CD14-positive monocyte (primary cell): ENCODE measurements at regions not wholly inside any gene's neighbourhood (a gene's known extent, or its start where the extent isn't known, plus 50 kb on each side); places are given as distances from the start of the nearest gene placed in this dataset.

ENCODE experiments used
- DNase-seq, 3 donors: peaks; one replicate each; pipeline ENCODE4 v3.0.0-alpha.2; 2011 to 2022
- H2AFZ ChIP-seq: 2 replicates; pipeline ENCODE4 v1.6.0; 2012; ENCODE audit warnings: mild to moderate bottlenecking, low read depth, low read length, inconsistent platforms; ENCODE audit not compliant: insufficient read depth, poor library complexity, severe bottlenecking
- H3K27ac ChIP-seq, 2 donors: 1 replicate in 1 of 2; 2 replicates in 1 of 2; pipeline ENCODE4 v1.5.1; 2012 to 2013; ENCODE audit warnings: low read length in 2 of 2, control low read depth in 1 of 2, inconsistent platforms in 1 of 2, low read depth in 1 of 2, mild to moderate bottlenecking in 1 of 2
- H3K27me3 ChIP-seq, 2 donors: one replicate each; pipeline versions ENCODE4 v1.6.0 to v1.6.1; 2011 to 2013; ENCODE audit warnings: low read length in 2 of 2; ENCODE audit not compliant: control insufficient read depth in 2 of 2, insufficient read depth in 2 of 2
- H3K36me3 ChIP-seq, 2 donors: replicated peaks in 1 of 2; 1 replicate in 1 of 2; 2 replicates in 1 of 2; pipeline versions ENCODE4 v1.5.1 to v1.6.1; 2012 to 2013; ENCODE audit warnings: low read length in 2 of 2, control low read depth in 1 of 2, inconsistent platforms in 1 of 2, mild to moderate bottlenecking in 1 of 2; ENCODE audit not compliant: insufficient read depth in 2 of 2, control insufficient read depth in 1 of 2
- H3K4me1 ChIP-seq, 2 donors: 1 replicate in 1 of 2; 2 replicates in 1 of 2; pipeline versions ENCODE4 v1.5.1 to v1.6.1; 2012 to 2013; ENCODE audit warnings: low read length in 2 of 2, control low read depth in 1 of 2, inconsistent platforms in 1 of 2, mild to moderate bottlenecking in 1 of 2, moderate library complexity in 1 of 2; ENCODE audit not compliant: insufficient read depth in 2 of 2, control insufficient read depth in 1 of 2
- H3K4me2 ChIP-seq: replicated peaks from 2 replicates; pipeline ENCODE3; 2012; ENCODE audit warnings: low read length, moderate library complexity, mild to moderate bottlenecking; ENCODE audit not compliant: poor library complexity, severe bottlenecking; ENCODE audit errors: extremely low read depth
- H3K4me3 ChIP-seq, 3 experiments: fragments of 200-600 bp in 1 of 3; sonication (generic) in 1 of 3; replicated peaks in 1 of 3; 1 replicate in 2 of 3; 2 replicates in 1 of 3; pipeline ENCODE4 v1.5.1; 2011 to 2013; ENCODE audit warnings: low read length in 3 of 3, mild to moderate bottlenecking in 3 of 3, control low read depth in 2 of 3, low read depth in 2 of 3, inconsistent platforms in 1 of 3, moderate library complexity in 1 of 3
- H3K79me2 ChIP-seq: 2 replicates; pipeline ENCODE4 v1.6.0; 2012; ENCODE audit warnings: mild to moderate bottlenecking, control low read depth, inconsistent platforms, low read length, moderate library complexity; ENCODE audit not compliant: insufficient read depth
- H3K9ac ChIP-seq: 2 replicates; pipeline ENCODE4 v1.6.0; 2017; ENCODE audit warnings: low read length, mild to moderate bottlenecking; ENCODE audit not compliant: insufficient read depth, poor library complexity, severe bottlenecking
- H3K9me3 ChIP-seq, 2 donors: replicated peaks in 1 of 2; 1 replicate in 1 of 2; 2 replicates in 1 of 2; pipeline versions ENCODE4 v1.5.1 to v1.6.1; 2012 to 2013; ENCODE audit warnings: low read length in 2 of 2, control low read depth in 1 of 2; ENCODE audit not compliant: control insufficient read depth in 1 of 2, insufficient read depth in 1 of 2
- H4K20me1 ChIP-seq: 2 replicates; pipeline ENCODE4 v1.6.0; 2012; ENCODE audit warnings: mild to moderate bottlenecking, low read length, control low read depth, moderate library complexity; ENCODE audit not compliant: insufficient read depth
- H3K27ac Mint-ChIP-seq, 7 donors: one replicate each; pipeline ENCODE4 v1.8.0; 2020; ENCODE audit warnings: mild to moderate bottlenecking in 7 of 7, mixed read lengths in 7 of 7, moderate library complexity in 6 of 7, inconsistent platforms in 2 of 7
- H3K27me3 Mint-ChIP-seq, 3 donors: one replicate each; pipeline ENCODE4 v1.8.0; 2021 to 2022; ENCODE audit warnings: low read depth in 3 of 3, mild to moderate bottlenecking in 3 of 3, mixed read lengths in 3 of 3, moderate library complexity in 3 of 3, inconsistent platforms in 1 of 3
- H3K36me3 Mint-ChIP-seq, 2 donors: one replicate each; pipeline ENCODE4 v1.8.0; 2020; ENCODE audit warnings: mixed read lengths in 2 of 2, inconsistent platforms in 1 of 2, mild to moderate bottlenecking in 1 of 2
- H3K4me1 Mint-ChIP-seq: one replicate; pipeline ENCODE4 v1.8.0; 2020; ENCODE audit warnings: mild to moderate bottlenecking, mixed read lengths
- H3K4me3 Mint-ChIP-seq, 2 donors: one replicate each; pipeline ENCODE4 v1.8.0; 2020; ENCODE audit warnings: mild to moderate bottlenecking in 2 of 2, mixed read lengths in 2 of 2, moderate library complexity in 1 of 2
- H3K9me3 Mint-ChIP-seq, 7 donors: one replicate each; pipeline ENCODE4 v1.8.0; 2020 to 2022; ENCODE audit warnings: mixed read lengths in 7 of 7, mild to moderate bottlenecking in 6 of 7, moderate library complexity in 6 of 7, inconsistent platforms in 2 of 7
- WGBS: methylation state at CpG from one replicate; pipeline ENCODE4 v1.1.5; 2013; ENCODE audit warnings: missing lambda C conversion rate; ENCODE audit not compliant: insufficient coverage; 5-methylcytosine and 5-hydroxymethylcytosine counted together
- intact Hi-C, 2 donors: fragments of 100-400 bp; cut with micrococcal nuclease; formaldehyde crosslinking; loops; one replicate each; pipeline versions ENCODE4 v1.15.0 to v1.15.1; 2023
- TF ChIP-seq, protein P1 (sequence below): fragments of 200-600 bp; IDR thresholded peaks from one replicate; pipeline ENCODE4 v1.8.0; 2022; ENCODE audit warnings: antibody characterized with exemption, mild to moderate bottlenecking

DNA sequence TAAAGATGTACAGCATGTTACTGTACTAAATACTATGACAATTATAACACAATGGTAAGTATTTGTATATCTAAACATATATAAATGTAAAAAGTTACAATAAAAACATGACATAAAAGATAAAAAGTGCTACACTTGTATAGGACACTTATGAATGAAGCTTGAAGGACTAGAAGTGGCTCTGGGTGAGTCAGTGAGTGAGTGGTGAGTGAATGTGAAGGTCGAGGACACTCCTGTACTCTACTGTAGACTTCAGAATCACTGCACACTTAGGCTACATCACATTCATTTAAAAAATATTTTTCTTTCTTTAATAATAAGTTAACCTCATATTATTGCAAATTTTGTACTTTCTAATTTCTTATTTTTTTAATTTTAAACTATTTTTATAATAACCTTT, 1476.7 kb upstream of the CDH8 start:
- WGBS, result no CpG with 5 or more reads among the region's 1 CpG
- Histone ChIP-seq H3K9me3 (no peaks in the 10 kb centered on the region), H4K20me1 (no peaks in the 10 kb centered on the region), H3K36me3 (no peaks in the 10 kb centered on the region), H3K27me3 (no peaks in the 10 kb centered on the region), H3K9ac (no peak overlapping the region), H3K4me2 (no peak overlapping the region), H3K79me2 (no peaks in the 10 kb centered on the region), H3K27ac (no peak overlapping the region), H2AFZ (no peak overlapping the region), H3K4me1 (no peaks in the 10 kb centered on the region), H3K4me3 (no peak overlapping the region)
- no peaks in the 10 kb centered on the region for H3K4me1 Mint-ChIP-seq
- no peaks in the 10 kb centered on the region for H3K27me3 Mint-ChIP-seq
- H3K27ac Mint-ChIP-seq, result no peak overlapping the region
- H3K9me3 Mint-ChIP-seq, result no peaks in the 10 kb centered on the region
- no peaks in the 10 kb centered on the region for H3K36me3 Mint-ChIP-seq
- no peak for DNase-seq
- intact Hi-C loops, result no loop called here
- no peak overlapping the region for H3K4me3 Mint-ChIP-seq
- TF ChIP-seq, protein P1, sequence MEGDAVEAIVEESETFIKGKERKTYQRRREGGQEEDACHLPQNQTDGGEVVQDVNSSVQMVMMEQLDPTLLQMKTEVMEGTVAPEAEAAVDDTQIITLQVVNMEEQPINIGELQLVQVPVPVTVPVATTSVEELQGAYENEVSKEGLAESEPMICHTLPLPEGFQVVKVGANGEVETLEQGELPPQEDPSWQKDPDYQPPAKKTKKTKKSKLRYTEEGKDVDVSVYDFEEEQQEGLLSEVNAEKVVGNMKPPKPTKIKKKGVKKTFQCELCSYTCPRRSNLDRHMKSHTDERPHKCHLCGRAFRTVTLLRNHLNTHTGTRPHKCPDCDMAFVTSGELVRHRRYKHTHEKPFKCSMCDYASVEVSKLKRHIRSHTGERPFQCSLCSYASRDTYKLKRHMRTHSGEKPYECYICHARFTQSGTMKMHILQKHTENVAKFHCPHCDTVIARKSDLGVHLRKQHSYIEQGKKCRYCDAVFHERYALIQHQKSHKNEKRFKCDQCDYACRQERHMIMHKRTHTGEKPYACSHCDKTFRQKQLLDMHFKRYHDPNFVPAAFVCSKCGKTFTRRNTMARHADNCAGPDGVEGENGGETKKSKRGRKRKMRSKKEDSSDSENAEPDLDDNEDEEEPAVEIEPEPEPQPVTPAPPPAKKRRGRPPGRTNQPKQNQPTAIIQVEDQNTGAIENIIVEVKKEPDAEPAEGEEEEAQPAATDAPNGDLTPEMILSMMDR, result no peak

DNA sequence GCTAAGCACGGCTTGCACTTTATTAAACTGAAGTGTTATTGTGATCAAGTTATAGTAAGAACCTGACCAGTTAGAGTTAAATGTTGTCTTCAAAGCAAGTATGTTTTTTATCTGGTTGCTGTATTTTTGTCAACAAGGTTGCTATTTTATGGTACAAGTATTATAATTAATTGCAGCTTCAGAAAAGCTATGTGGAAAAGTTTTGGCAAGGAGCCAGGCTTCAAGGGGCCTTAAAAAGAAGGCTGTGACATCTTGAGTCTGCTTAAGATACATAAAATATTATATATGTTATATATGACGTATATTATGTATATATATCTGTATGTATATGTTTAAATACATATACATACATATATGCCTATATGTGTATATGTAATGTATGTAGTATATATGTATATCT, 1461.2 kb upstream of the CDH8 start:
- intact Hi-C loops, result no loop called here
- H3K9me3 ChIP-seq, result no peaks in the 10 kb centered on the region
- no peaks in the 10 kb centered on the region for H3K36me3 ChIP-seq
- 86% methylated on average over 1 of the region's 2 CpGs for WGBS
- Mint-ChIP-seq H3K9me3 (peaks cover 0 to 4% (median 0%) of the 10 kb centered on the region in 7 donors), H3K27me3 (peaks cover 0 to 2% (median 0%) of the 10 kb centered on the region in 3 donors), H3K4me3 (no peak overlapping the region), H3K36me3 (no peaks in the 10 kb centered on the region), H3K27ac (no peak overlapping the region), H3K4me1 (no peaks in the 10 kb centered on the region)
- H4K20me1 ChIP-seq, result no peaks in the 10 kb centered on the region
- no peak for DNase-seq
- TF ChIP-seq, protein P1, result no peak
- no peaks in the 10 kb centered on the region for H3K4me1 ChIP-seq
- H3K9ac ChIP-seq, result no peak overlapping the region
- no peak overlapping the region for H3K4me2 ChIP-seq
- no peaks in the 10 kb centered on the region for H3K27me3 ChIP-seq
- no peak overlapping the region for H3K4me3 ChIP-seq
- no peak overlapping the region for H2AFZ ChIP-seq
- H3K79me2 ChIP-seq, result no peaks in the 10 kb centered on the region
- no peak overlapping the region for H3K27ac ChIP-seq
